ENCODE measurements at regions not wholly inside any gene's neighbourhood (a gene's known extent, or its start where the extent isn't known, plus 50 kb on each side); places are given as distances from the start of the nearest gene placed in this dataset.

GRCh38 chr1:5709461-5709975, 282.7 kb downstream of the NPHP4 start:
- Histone ChIP-seq H3K27me3 (ENCODE audit: insufficient read depth, low read depth, severe bottlenecking) (no peaks in the 10 kb centered on the region), H3K9me3 (ENCODE audit: severe bottlenecking) (no peaks in the 10 kb centered on the region), H3K4me3 (ENCODE audit: low read depth, low read length) (no peak overlapping the region), H3K27ac (no peak overlapping the region), H3K36me3 (no peaks in the 10 kb centered on the region)
- DNase-seq = no peak
- TF ChIP-seq CTCF (IDR thresholded peaks at IDR 0.05; ENCODE audit: low read depth, low read length) = no peak

GRCh38 chr1:5708346-5709245, 283.6 kb downstream of the NPHP4 start:
- no peaks in the 10 kb centered on the region for H3K9me3 ChIP-seq (ENCODE audit: severe bottlenecking)
- no peak for TF ChIP-seq CTCF (IDR thresholded peaks at IDR 0.05; ENCODE audit: low read depth, low read length)
- no peak overlapping the region for H3K27ac ChIP-seq
- H3K27me3 ChIP-seq (ENCODE audit: insufficient read depth, low read depth, severe bottlenecking) = no peaks in the 10 kb centered on the region
- no peak overlapping the region for H3K4me3 ChIP-seq (ENCODE audit: low read depth, low read length)
- DNase-seq = no peak
- no peaks in the 10 kb centered on the region for H3K36me3 ChIP-seq

- no peaks in the 10 kb centered on the region for H3K27me3 ChIP-seq (ENCODE audit: insufficient read depth, low read depth, severe bottlenecking)
- no peak overlapping the region for H3K27ac ChIP-seq
- no peaks in the 10 kb centered on the region for H3K36me3 ChIP-seq
- H3K4me3 ChIP-seq (ENCODE audit: low read depth, low read length) = no peak overlapping the region
- no peak for DNase-seq
- no peak for TF ChIP-seq CTCF (IDR thresholded peaks at IDR 0.05; ENCODE audit: low read depth, low read length)
- no peaks in the 10 kb centered on the region for H3K9me3 ChIP-seq (ENCODE audit: severe bottlenecking)
Observed at GRCh38 chr1:5707566-5708345, 284.5 kb downstream of the NPHP4 start.

GRCh38 chr1:5706239-5706638, 286.0 kb downstream of the NPHP4 start:
- no peak for DNase-seq
- no peak for TF ChIP-seq CTCF (IDR thresholded peaks at IDR 0.05; ENCODE audit: low read depth, low read length)
- Histone ChIP-seq H3K4me3 (ENCODE audit: low read depth, low read length) (no peak overlapping the region), H3K27me3 (ENCODE audit: insufficient read depth, low read depth, severe bottlenecking) (no peaks in the 10 kb centered on the region), H3K9me3 (ENCODE audit: severe bottlenecking) (no peaks in the 10 kb centered on the region), H3K36me3 (no peaks in the 10 kb centered on the region), H3K27ac (no peak overlapping the region)

GRCh38 chr1:5705751-5706150, 286.5 kb downstream of the NPHP4 start:
- no peak for DNase-seq
- TF ChIP-seq CTCF (IDR thresholded peaks at IDR 0.05; ENCODE audit: low read depth, low read length) = no peak
- no peak overlapping the region for H3K27ac ChIP-seq
- no peaks in the 10 kb centered on the region for H3K27me3 ChIP-seq (ENCODE audit: insufficient read depth, low read depth, severe bottlenecking)
- no peaks in the 10 kb centered on the region for H3K9me3 ChIP-seq (ENCODE audit: severe bottlenecking)
- no peaks in the 10 kb centered on the region for H3K36me3 ChIP-seq
- H3K4me3 ChIP-seq (ENCODE audit: low read depth, low read length) = no peak overlapping the region
